ENCODE measurements at regions not wholly inside any gene's neighbourhood (a gene's known extent, or its start where the extent isn't known, plus 50 kb on each side); places are given as distances from the start of the nearest gene placed in this dataset.

DNA sequence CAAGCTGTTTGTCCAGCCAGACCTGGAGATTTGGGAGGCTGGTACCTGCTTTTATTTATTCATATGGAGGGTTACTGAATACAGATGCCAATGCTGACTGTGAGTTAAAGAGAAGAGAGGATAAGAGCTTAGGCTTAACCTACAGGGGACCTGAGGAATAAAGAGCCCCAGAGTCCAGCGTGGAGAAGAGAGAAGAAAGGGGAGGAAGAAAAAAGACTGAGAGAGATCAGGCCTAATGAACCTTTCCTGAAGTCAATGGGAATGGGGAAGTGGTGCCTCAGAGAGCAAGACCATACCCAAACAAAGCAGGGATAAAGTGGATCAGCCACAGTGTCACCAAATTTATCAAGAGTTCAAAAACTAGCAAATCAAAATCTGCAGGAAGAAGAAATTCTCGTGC, 348.6 kb upstream of the KCNH7 start:
- Histone ChIP-seq H4K91ac (ENCODE audit: low read depth, low read length, poor library complexity) (no peak overlapping the region), H3K79me1 (ENCODE audit: low read depth, low read length) (no peaks in the 10 kb centered on the region), H3K9ac (ENCODE audit: low read depth, low read length, poor library complexity) (no peak overlapping the region), H3K27ac (replicated peaks; ENCODE audit: low read length) (peak overlapping the region; percentile 82), H3K36me3 (replicated peaks in 1 of 2; ENCODE audit: control insufficient read depth in 2 of 2, insufficient read depth in 2 of 2, low read length in 2 of 2) (no peaks in the 10 kb centered on the region), H2BK15ac (ENCODE audit: low read length) (no peak overlapping the region), H3K9me3 (replicated peaks in 1 of 2; ENCODE audit: control insufficient read depth in 2 of 2, insufficient read depth in 1 of 2, low read depth in 1 of 2, low read length in 2 of 2) (no peaks in the 10 kb centered on the region), H3K14ac (ENCODE audit: low read length) (no peak overlapping the region), H2AK5ac (ENCODE audit: low read depth, low read length) (no peak overlapping the region), H3K4me1 (ENCODE audit: control insufficient read depth in 2 of 2, insufficient read depth in 1 of 2, low read depth in 1 of 2, low read length in 2 of 2) (peaks cover 1 to 6% of the 10 kb centered on the region in 2 donors), H2BK120ac (ENCODE audit: low read depth, low read length) (no peak overlapping the region), H2BK5ac (ENCODE audit: low read length) (no peak overlapping the region), H4K8ac (ENCODE audit: low read depth, low read length) (no peak overlapping the region), H3K4me3 (ENCODE audit: low read length in 2 of 2) (no peak overlapping the region), H3K23ac (ENCODE audit: low read depth, low read length, poor library complexity) (no peak overlapping the region), H3K4ac (ENCODE audit: low read length) (no peak overlapping the region), H3K27me3 (ENCODE audit: control insufficient read depth in 3 of 3, insufficient read depth in 3 of 3, low read depth in 1 of 3, low read length in 3 of 3) (no peaks in the 10 kb centered on the region), H3K4me2 (ENCODE audit: insufficient read depth, low read length, poor library complexity, severe bottlenecking) (peak overlapping the region; percentile 36), H2AFZ (ENCODE audit: low read length) (no peak overlapping the region), H2BK12ac (ENCODE audit: low read length) (no peak overlapping the region), H3K18ac (ENCODE audit: low read length) (no peak overlapping the region)
- peak; percentile 39 for DNase-seq (ENCODE audit: low spot score)
- no CpG with 5 or more reads among the region's 2 CpGs for WGBS, 2 donors (ENCODE audit: extremely low coverage in 2 of 2, insufficient read length in 2 of 2, insufficient replicate concordance in 1 of 2)

DNA sequence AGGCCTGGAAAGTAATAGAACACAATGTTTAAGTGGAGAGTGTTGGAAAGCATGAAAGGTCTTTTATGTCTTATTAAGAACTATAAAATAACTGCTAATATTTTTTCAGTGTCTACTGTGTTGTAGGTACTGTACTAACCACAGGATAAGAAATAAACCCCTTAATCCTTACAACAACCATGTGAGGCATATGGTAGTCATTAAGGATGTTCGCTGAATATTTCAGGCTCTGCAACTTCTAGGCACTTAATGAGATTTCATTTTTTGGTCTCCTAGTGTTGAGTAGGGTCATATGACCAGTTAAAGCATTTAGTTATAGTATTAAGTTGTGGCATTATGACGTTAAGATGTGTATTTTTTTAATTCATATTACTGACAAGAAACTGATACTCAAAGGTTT, 346.6 kb upstream of the KCNH7 start:
- Histone ChIP-seq H2BK12ac (ENCODE audit: low read length) (no peak overlapping the region), H3K4ac (ENCODE audit: low read length) (no peak overlapping the region), H3K4me1 (ENCODE audit: control insufficient read depth in 2 of 2, insufficient read depth in 1 of 2, low read depth in 1 of 2, low read length in 2 of 2) (peaks cover 1 to 4% of the 10 kb centered on the region in 2 donors), H3K23ac (ENCODE audit: low read depth, low read length, poor library complexity) (no peak overlapping the region), H3K27me3 (ENCODE audit: control insufficient read depth in 3 of 3, insufficient read depth in 3 of 3, low read depth in 1 of 3, low read length in 3 of 3) (no peaks in the 10 kb centered on the region), H4K91ac (ENCODE audit: low read depth, low read length, poor library complexity) (no peak overlapping the region), H3K4me2 (ENCODE audit: insufficient read depth, low read length, poor library complexity, severe bottlenecking) (no peak overlapping the region), H3K9me3 (replicated peaks in 1 of 2; ENCODE audit: control insufficient read depth in 2 of 2, insufficient read depth in 1 of 2, low read depth in 1 of 2, low read length in 2 of 2) (no peaks in the 10 kb centered on the region), H2BK15ac (ENCODE audit: low read length) (no peak overlapping the region), H2BK5ac (ENCODE audit: low read length) (no peak overlapping the region), H3K4me3 (ENCODE audit: low read length in 2 of 2) (no peak overlapping the region), H2BK120ac (ENCODE audit: low read depth, low read length) (no peak overlapping the region), H4K8ac (ENCODE audit: low read depth, low read length) (no peak overlapping the region), H3K36me3 (replicated peaks in 1 of 2; ENCODE audit: control insufficient read depth in 2 of 2, insufficient read depth in 2 of 2, low read length in 2 of 2) (no peaks in the 10 kb centered on the region), H3K79me1 (ENCODE audit: low read depth, low read length) (no peaks in the 10 kb centered on the region), H3K27ac (replicated peaks; ENCODE audit: low read length) (no peak overlapping the region), H2AFZ (ENCODE audit: low read length) (no peak overlapping the region), H3K14ac (ENCODE audit: low read length) (no peak overlapping the region), H2AK5ac (ENCODE audit: low read depth, low read length) (no peak overlapping the region), H3K18ac (ENCODE audit: low read length) (no peak overlapping the region), H3K9ac (ENCODE audit: low read depth, low read length, poor library complexity) (no peak overlapping the region)
- no CpG with 5 or more reads among the region's 2 CpGs for WGBS, 2 donors (ENCODE audit: extremely low coverage in 2 of 2, insufficient read length in 2 of 2, insufficient replicate concordance in 1 of 2)
- no peak for DNase-seq (ENCODE audit: low spot score)

DNA sequence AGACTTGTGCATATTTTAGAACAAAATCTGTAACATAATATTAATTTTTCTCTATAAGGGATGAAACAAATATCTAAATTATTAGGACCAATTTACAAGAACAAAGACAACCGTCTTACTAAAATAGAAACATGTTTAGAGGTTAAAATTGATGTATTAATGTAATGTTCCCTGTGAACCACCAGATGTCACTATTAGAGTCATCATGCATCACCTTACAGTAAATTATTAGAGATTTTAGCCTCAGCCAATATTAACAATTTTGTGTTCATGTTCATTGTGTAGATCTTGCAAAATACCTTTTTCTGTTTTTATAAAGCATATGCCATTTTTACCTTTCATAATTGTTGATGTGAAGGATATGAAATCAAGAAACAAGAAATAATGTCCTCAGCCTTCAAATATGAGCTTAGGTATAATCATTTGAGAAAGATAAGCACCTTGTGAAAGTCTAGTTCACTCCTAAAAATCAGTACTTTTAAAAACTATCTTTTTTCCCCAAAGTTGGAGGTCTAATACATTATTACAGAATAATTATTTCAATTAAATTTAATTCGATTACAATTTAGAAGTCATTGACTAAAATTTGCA, 344.3 kb upstream of the KCNH7 start:
- WGBS, 2 donors (ENCODE audit: extremely low coverage in 2 of 2, insufficient read length in 2 of 2, insufficient replicate concordance in 1 of 2), result no CpG with 5 or more reads among the region's 2 CpGs
- no peak for DNase-seq (ENCODE audit: low spot score)
- H4K8ac ChIP-seq (ENCODE audit: low read depth, low read length), result no peak overlapping the region
- no peak overlapping the region for H3K14ac ChIP-seq (ENCODE audit: low read length)
- H3K27ac ChIP-seq (replicated peaks; ENCODE audit: low read length), result no peak overlapping the region
- no peak overlapping the region for H2BK5ac ChIP-seq (ENCODE audit: low read length)
- no peak overlapping the region for H2AFZ ChIP-seq (ENCODE audit: low read length)
- H3K27me3 ChIP-seq (ENCODE audit: control insufficient read depth in 3 of 3, insufficient read depth in 3 of 3, low read depth in 1 of 3, low read length in 3 of 3), result no peaks in the 10 kb centered on the region
- H3K4me2 ChIP-seq (ENCODE audit: insufficient read depth, low read length, poor library complexity, severe bottlenecking), result no peak overlapping the region
- no peak overlapping the region for H4K91ac ChIP-seq (ENCODE audit: low read depth, low read length, poor library complexity)
- no peak overlapping the region for H3K4ac ChIP-seq (ENCODE audit: low read length)
- peaks cover under 1 to 4% of the 10 kb centered on the region in 2 donors for H3K4me1 ChIP-seq (ENCODE audit: control insufficient read depth in 2 of 2, insufficient read depth in 1 of 2, low read depth in 1 of 2, low read length in 2 of 2)
- no peak overlapping the region for H2BK15ac ChIP-seq (ENCODE audit: low read length)
- H3K79me1 ChIP-seq (ENCODE audit: low read depth, low read length), result no peaks in the 10 kb centered on the region
- no peak overlapping the region for H3K4me3 ChIP-seq (ENCODE audit: low read length in 2 of 2)
- no peaks in the 10 kb centered on the region for H3K9me3 ChIP-seq (replicated peaks in 1 of 2; ENCODE audit: control insufficient read depth in 2 of 2, insufficient read depth in 1 of 2, low read depth in 1 of 2, low read length in 2 of 2)
- H3K23ac ChIP-seq (ENCODE audit: low read depth, low read length, poor library complexity), result no peak overlapping the region
- H3K9ac ChIP-seq (ENCODE audit: low read depth, low read length, poor library complexity), result no peak overlapping the region
- H2BK12ac ChIP-seq (ENCODE audit: low read length), result no peak overlapping the region
- H3K36me3 ChIP-seq (replicated peaks in 1 of 2; ENCODE audit: control insufficient read depth in 2 of 2, insufficient read depth in 2 of 2, low read length in 2 of 2), result no peaks in the 10 kb centered on the region
- no peak overlapping the region for H2AK5ac ChIP-seq (ENCODE audit: low read depth, low read length)
- H2BK120ac ChIP-seq (ENCODE audit: low read depth, low read length), result no peak overlapping the region
- no peak overlapping the region for H3K18ac ChIP-seq (ENCODE audit: low read length)

DNA sequence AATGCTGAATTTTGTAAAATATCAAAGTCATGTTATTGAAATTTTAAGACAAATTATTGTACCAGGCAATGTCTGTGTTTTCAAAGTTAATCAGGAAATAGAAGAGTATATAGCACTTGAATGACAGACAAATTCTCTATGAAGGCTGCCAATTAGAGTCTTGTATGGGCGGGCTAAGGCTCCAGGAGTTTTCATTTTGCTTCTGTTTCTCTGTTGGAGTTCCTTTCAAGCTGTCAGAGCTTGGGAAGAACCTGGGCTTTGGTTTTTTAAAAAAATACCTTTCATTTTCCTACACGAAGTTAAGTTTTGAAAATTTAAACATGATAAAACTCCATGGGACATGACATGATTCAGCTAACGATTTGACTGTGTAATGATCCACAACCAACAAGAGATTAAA, 339.0 kb upstream of the KCNH7 start:
- no peak overlapping the region for H4K8ac ChIP-seq (ENCODE audit: low read depth, low read length)
- no peak overlapping the region for H3K23ac ChIP-seq (ENCODE audit: low read depth, low read length, poor library complexity)
- H2BK5ac ChIP-seq (ENCODE audit: low read length), result no peak overlapping the region
- H3K4me2 ChIP-seq (ENCODE audit: insufficient read depth, low read length, poor library complexity, severe bottlenecking), result no peak overlapping the region
- H3K9me3 ChIP-seq (replicated peaks in 1 of 2; ENCODE audit: control insufficient read depth in 2 of 2, insufficient read depth in 1 of 2, low read depth in 1 of 2, low read length in 2 of 2), result no peaks in the 10 kb centered on the region
- H3K4me3 ChIP-seq (ENCODE audit: low read length in 2 of 2), result no peak overlapping the region
- H4K91ac ChIP-seq (ENCODE audit: low read depth, low read length, poor library complexity), result no peak overlapping the region
- no peak overlapping the region for H2AK5ac ChIP-seq (ENCODE audit: low read depth, low read length)
- no peak overlapping the region for H2BK15ac ChIP-seq (ENCODE audit: low read length)
- H2BK120ac ChIP-seq (ENCODE audit: low read depth, low read length), result no peak overlapping the region
- no CpG with 5 or more reads among the region's 3 CpGs for WGBS, 2 donors (ENCODE audit: extremely low coverage in 2 of 2, insufficient read length in 2 of 2, insufficient replicate concordance in 1 of 2)
- H3K27ac ChIP-seq (replicated peaks; ENCODE audit: low read length), result no peak overlapping the region
- no peak overlapping the region for H3K18ac ChIP-seq (ENCODE audit: low read length)
- no peak overlapping the region for H2BK12ac ChIP-seq (ENCODE audit: low read length)
- H3K14ac ChIP-seq (ENCODE audit: low read length), result no peak overlapping the region
- no peaks in the 10 kb centered on the region for H3K27me3 ChIP-seq (ENCODE audit: control insufficient read depth in 3 of 3, insufficient read depth in 3 of 3, low read depth in 1 of 3, low read length in 3 of 3)
- peaks cover 0 to 1% of the 10 kb centered on the region in 2 donors for H3K4me1 ChIP-seq (ENCODE audit: control insufficient read depth in 2 of 2, insufficient read depth in 1 of 2, low read depth in 1 of 2, low read length in 2 of 2)
- H3K4ac ChIP-seq (ENCODE audit: low read length), result no peak overlapping the region
- no peak overlapping the region for H2AFZ ChIP-seq (ENCODE audit: low read length)
- H3K79me1 ChIP-seq (ENCODE audit: low read depth, low read length), result no peaks in the 10 kb centered on the region
- DNase-seq (ENCODE audit: low spot score), result no peak
- no peaks in the 10 kb centered on the region for H3K36me3 ChIP-seq (replicated peaks in 1 of 2; ENCODE audit: control insufficient read depth in 2 of 2, insufficient read depth in 2 of 2, low read length in 2 of 2)
- no peak overlapping the region for H3K9ac ChIP-seq (ENCODE audit: low read depth, low read length, poor library complexity)
